NT2/D1 (cell line): ENCODE measurements at regions not wholly inside any gene's neighbourhood (a gene's known extent, or its start where the extent isn't known, plus 50 kb on each side); places are given as distances from the start of the nearest gene placed in this dataset.

Source experiments
- SUZ12 ChIP-seq: IDR thresholded peaks from 2 replicates; pipeline ENCODE4 v1.6.1; 2011; ENCODE audit not compliant: insufficient read length, insufficient read depth; ENCODE audit errors: extremely low read depth
- YY1 ChIP-seq: IDR thresholded peaks from 2 replicates; pipeline ENCODE4 v1.6.1; 2011; ENCODE audit not compliant: insufficient read length, insufficient read depth
- ZNF274 ChIP-seq: IDR thresholded peaks from 2 replicates; pipeline ENCODE4 v1.6.1; 2011; ENCODE audit warnings: mild to moderate bottlenecking, low read depth, low read length

DNA sequence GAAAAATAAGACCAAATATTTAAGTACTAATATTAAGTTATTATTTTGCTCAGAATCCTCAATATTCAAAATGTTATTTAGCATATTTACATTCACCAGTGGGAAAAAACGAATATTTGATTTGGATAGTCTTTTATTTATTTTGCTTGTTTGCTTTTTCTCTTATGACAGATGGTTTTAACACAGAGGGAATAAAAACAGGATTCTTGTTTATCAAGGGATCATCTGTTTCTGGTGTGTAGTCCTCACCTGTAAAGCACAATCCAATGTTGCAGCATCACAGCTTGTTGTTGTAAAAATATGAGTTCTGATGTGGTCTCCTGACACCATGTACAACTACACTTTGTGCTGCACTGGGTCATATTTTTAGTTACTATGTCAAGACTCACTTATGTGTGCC, 103.9 kb downstream of the AVPR1A start:
- TF ChIP-seq YY1: no peak
- TF ChIP-seq ZNF274: no peak
- no peak for TF ChIP-seq SUZ12
